ENCODE measurements at regions not wholly inside any gene's neighbourhood (a gene's known extent, or its start where the extent isn't known, plus 50 kb on each side); places are given as distances from the start of the nearest gene placed in this dataset.

GRCh38 chr2:15720561-15721307 lies 129.1 kb downstream of the DDX1 start:
- no peak for DNase-seq

DNA sequence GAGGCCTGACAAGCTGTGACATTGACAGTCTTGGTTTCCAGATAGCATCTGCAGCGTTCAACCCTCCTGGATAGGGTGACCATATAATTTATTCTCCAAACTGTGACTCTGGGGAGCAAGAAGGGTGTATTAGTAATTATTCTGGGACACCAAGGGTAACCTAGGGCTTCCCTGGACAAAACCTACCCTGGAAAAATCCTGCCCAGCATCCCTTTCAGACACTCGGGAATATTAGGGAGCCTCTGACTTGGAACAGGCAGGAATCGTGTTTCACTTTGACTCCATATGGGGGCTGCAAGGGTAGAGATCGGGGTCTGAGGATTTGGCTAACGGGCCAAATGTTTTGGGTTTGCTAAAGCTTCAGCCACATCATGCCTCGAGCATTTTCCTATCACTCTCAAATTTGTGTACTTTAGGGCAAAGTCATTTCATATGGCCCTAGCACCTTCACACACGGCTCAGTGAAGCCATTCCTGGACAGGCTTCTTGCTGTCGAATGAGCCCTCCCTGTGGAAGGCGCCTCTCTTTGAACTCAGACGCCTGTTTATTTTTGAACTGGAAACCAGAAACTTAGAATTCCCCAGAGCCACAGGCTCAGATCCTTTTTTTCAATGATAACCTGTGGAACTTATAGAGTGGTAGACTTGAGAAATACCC lies 129.9 kb downstream of the DDX1 start:
- no peak for DNase-seq

- no peak for DNase-seq
Measured at GRCh38 chr2:15722980-15723379, 131.3 kb downstream of the DDX1 start.

DNA sequence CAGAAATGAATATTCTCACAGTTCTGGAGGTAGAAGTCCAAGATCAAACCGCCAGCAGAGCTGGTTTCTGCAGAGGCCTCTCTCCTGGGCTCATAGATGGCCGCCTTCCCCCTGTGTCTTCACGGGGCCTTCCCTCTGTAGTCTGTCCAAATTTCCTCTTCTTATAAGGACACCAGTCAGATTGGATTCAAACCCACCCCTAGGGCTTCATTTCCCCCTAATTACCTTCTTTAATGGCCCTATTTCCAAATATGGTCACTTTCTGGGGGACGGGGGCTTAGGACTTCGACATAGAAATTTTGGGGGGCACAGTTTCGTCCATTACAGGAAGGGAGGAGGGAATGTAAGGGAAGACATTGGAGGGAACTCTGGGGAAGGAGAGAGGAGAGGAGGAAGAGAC lies 132.6 kb downstream of the DDX1 start:
- no peak for DNase-seq

DNA sequence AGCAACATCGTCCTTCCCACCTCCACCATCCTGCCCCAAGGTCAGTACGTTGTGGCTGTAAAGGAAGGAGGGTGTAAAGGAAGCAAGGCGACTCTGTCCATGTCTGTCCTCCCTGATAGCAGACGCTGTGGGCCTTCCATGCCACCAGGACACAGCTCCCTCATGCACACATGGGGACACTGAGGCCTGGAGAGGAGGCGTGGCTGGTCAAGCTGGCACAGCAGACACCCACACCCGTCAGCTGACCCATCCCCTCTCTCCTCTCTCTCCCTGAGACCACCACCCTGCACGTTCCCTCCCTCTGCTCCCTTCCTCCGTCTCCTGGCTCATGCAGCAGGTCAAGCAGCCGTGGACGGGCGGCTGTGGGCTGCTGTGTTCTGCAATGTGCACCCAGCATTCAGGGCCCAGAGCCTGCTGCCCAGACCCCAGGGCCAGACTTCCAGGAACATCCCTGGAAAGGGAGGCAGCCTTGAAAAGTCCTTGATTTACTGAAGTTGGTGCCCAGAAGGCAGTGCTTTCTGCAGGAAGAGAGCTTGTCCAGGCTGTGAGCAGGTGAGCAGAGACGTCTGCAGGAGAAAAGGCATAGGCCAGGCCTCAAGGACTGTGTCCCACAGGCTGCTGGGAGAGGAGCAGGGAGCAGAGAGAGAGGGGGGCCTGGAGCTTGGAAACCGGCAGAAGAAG lies 133.6 kb downstream of the DDX1 start:
- no peak for DNase-seq

DNA sequence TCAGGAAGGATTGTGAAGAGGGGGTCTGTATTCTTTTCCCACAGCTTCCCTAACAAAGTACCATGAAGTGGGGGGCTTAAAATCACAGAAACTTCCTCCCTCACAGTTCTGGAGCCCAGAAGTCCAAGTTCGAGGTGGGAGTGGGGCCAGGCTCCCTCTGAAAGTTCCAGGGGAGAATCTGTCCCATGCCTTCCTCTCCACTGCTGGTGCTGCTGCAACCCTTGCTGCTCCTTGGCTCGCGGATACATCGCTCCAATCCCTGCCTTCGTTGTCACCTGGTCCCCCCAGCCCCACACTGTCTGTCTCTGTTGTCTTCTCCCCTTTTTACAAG lies 134.1 kb downstream of the DDX1 start:
- DNase-seq, result no peak

DNA sequence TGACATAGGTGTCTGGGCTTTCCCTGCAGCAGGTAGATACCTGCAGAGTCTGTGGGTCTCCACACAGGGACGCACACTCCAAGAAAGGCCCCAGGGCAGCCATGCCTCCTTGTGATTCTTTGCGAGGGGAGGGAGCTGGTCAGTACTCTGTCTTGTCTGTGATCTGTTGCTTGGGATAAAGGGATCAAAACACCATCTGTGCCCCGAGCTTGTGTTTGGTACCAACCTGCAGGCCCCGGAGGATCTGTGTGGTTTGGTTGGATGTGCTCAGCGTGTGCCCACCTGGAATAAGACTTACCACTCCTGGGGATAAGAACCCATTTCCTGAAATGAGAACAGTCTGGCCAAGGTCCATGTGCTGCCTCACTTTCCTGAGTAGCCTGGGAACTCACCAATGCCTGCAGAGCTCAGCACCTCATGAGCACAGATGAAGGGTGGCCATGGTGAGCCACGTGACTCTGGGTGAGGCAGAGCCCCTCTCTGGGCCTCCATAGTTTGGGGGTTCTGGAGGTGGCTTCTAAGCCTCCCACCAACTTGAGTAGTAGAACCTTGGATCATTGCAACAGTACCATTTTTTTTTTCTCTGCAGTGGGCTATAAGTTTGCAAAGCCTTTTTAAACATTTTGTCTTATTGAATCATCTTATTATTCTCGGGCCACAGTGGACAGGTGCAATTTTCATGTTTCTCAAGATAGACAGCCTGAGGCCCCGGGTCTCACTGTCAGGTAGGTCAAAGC lies 134.8 kb downstream of the DDX1 start:
- no peak for DNase-seq

- no peak for DNase-seq
Measured at GRCh38 chr2:15727396-15728244, 136.0 kb downstream of the DDX1 start.

DNA sequence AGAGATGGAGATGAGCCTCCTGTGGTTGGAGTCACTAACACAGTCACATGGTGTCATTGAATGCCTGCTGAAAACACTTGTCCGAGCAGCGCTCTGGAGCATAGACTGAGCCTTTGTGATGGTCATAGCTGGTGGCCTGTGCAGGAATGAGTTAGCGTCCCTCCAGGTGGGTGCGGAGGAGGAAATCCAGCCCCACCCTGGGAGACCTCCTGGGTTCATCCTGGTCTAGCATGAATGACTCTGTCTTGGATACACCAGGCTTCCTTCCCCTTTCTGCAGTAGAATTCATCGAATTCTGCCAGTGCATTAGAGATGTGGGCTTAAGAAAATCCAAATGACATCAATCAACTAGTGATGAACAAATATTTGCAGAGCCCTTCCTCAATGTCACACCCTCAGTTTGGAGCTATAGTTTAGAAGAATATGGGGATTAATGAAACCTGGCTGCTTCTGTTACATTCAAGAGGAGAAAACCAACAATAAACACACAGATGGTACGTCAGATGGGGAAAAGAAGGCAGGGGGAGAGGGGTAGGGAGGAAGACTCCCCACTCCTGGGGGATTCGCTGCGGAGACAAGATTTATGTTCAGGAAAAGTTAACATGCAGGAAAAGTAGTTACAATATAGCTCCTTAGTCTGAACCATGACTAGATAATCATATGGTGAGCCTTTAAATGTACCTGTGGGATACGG lies 136.7 kb downstream of the DDX1 start:
- DNase-seq, result no peak

- no peak for DNase-seq
Measured at GRCh38 chr2:15729001-15729400, 137.3 kb downstream of the DDX1 start.

- DNase-seq, result no peak
Measured at GRCh38 chr2:15729709-15730544, 138.3 kb downstream of the DDX1 start.

GRCh38 chr2:15730545-15731212 lies 139.0 kb downstream of the DDX1 start:
- peak; percentile 88 for DNase-seq

DNA sequence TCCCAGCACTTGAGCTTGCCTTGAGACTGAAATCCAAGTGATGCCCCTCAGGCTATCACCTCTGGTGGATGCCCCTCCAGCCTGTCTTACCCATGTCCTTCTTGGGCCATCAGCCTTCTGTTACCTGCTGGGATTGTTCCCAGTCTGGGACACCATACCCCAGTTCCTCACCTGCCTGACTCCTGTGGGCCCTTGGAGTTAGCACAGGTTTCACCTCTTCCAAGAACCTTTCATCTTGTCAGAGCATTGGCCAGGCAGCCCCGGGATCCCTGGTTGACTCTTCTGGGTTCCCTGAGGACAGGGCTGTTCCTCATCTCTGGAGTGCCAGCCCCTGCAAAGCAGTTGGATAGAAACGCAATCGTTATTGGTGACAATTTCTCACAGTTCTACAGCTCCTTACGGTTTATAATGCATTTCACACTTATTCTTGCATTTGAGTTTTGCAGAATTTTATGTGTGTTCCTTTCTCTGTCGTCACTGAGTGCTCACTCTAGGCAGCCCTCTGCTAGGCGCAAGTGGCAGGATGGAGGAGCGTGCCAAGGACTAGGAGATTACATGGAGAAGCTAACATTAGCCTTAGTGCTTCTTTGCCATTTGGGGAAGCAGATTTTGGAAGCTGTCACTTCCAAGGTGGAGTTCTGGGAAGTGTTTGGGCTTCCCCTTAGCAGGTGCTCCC lies 139.7 kb downstream of the DDX1 start:
- no peak for DNase-seq

DNA sequence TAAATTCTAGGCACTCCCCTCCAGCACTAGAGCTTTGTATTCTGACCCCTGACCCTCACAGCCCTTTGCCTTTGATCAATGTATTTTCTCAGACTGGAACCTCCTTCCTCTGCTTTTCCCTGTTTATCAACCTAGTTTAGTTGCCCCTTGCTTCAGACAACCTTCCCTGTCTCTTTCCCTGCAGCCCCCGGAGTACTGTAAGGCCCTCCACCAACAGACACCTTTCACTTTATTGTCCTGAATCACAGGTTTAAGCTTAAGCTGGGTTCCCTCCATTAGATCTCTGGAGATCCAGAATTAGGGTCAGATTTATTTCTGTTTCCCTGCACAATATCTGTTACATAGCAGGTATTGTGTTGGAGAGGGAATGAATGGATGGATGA lies 140.2 kb downstream of the DDX1 start:
- no peak for DNase-seq

GRCh38 chr2:15732341-15733077 lies 140.8 kb downstream of the DDX1 start:
- peak; percentile 13 for DNase-seq

DNA sequence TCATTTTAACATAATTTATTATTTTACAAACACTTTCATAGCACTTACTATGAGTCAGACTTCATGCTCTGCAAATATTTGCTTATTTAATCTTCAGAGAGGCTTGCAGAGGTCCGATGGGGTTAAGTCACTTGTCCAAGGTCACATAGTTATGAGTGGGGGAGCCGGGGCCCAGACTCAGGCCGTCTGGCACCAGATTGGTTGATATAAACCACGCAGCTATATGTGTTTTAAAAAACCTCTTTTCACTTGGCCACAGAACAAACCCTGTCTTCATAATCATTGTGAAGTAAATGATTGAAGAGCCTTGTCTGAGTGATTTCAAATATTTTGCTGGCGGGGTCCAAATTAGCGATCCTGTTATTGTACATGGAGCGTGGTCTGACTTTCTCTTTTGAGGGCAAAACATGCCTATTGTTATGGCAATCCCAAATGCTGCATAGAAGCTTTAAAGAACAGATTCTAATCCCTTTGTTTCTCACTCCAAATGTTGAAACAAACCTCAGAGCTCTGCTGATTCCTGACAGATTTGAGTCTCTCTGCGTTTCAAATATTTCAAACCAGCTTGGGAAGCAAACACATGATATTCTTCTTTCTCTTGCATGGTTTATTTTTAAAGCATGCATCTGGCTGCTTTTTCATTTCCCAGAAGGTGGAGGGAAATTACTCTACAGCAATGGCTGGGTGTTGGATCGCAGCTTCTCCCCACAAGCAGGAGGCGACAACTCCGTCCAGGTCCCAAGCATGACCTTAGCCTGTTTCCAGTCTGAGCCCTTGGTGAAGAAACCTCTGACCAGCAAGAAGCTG lies 142.4 kb downstream of the DDX1 start:
- DNase-seq, result no peak

DNA sequence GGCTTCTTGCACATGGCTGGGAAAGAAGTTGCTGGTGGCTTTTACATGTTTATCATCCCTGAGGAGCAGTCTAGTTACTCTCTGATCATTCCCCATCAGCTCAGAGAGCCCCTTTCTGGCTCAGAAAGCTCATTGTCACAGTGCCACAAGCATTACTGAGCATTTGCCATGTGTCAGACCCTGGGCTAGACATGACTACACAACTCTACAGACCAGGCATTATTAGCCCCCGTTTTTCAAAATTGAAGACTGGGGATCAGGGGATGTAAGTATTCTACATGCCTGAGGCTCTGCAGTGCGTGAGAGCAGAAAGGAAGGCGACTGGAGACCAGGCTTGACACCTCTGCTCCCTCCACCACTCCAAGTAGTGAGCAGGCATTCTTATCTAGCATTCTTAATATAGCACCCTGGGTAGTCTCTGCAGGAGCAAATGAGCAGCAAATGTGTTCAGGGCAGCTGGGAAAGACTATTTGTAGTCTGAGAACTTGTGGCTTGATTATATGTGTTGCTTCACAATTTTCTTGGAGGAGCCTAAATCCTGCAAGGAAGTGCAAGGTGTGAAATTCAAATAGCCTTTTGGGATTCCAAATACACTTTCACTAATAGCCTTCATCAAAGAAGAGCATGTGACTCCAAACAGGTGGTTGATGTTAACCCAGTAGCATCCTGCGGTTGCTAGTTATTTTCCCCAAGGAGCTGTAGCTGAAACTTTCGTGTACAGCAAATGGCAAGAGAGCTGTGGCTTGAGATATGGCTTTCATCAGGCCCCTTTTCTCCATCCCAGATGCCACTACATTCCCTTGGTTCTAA lies 143.2 kb downstream of the DDX1 start:
- DNase-seq, result no peak
